ENCODE measurements at regions not wholly inside any gene's neighbourhood (a gene's known extent, or its start where the extent isn't known, plus 50 kb on each side); places are given as distances from the start of the nearest gene placed in this dataset.

DNA sequence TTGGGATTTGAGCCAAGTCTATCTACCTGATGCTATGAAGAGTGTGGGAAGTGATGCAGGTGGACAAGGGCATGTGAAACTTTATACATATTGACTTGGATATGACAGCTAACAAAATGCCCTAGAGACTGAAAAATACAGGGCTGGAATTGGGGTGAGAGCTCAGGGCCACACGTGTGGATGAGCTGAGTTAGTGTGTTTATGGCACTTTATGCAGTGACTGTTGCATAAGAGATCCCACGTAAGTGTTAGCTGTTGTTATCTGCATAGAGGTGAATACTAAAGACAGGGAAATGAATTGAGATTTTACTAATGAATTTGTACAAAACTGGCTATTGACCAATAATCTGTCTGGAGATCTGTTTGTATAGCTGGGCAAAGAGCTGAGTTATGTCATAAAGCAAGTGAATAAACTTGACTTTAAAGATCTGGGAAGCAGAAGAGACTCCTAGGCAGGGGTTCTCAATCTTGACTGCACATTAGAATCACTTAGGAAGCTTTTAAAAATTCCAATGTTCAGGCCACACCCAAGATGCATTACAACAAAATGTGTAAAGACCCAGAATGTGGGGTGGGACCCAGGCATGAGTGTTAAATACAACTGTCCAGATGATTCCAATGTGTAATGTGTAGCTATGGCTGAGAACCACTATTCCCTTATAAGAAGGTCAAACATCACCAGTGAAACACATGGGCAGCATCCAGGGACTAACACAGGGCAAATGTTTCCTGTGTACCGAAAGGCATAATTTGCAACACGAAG is 74.2 kb upstream of the STK17B start:
- no peaks in the 10 kb centered on the region for H4K20me1 ChIP-seq (replicated peaks; ENCODE audit: control insufficient read depth, insufficient read depth, low read length)
- H3K79me2 ChIP-seq (ENCODE audit: control insufficient read depth, insufficient read depth, low read length), result no peaks in the 10 kb centered on the region

More for the DNA sequence above, 74.2 kb upstream of the STK17B start:
- H3K4me1 ChIP-seq (replicated peaks in 1 of 2; ENCODE audit: control insufficient read depth in 2 of 2, insufficient read depth in 2 of 2, low read length in 2 of 2), result peaks cover 0 to 8% of the 10 kb centered on the region in 2 experiments; a peak in 2 of 5 replicates
- TF ChIP-seq U2AF1 (optimal IDR thresholded peaks at IDR 0.05; ENCODE audit: low read depth, low read length) (no peak), FIP1L1 (IDR thresholded peaks at IDR 0.05; ENCODE audit: low read depth, low read length, poor library complexity, severe bottlenecking) (no peak), POLR2AphosphoS5 (IDR thresholded peaks at IDR 0.05; ENCODE audit: control insufficient read depth, insufficient read depth, low read depth, low read length) (no peak), HLTF (IDR thresholded peaks at IDR 0.05) (no peak)
- TF ChIP-seq, protein P1, sequence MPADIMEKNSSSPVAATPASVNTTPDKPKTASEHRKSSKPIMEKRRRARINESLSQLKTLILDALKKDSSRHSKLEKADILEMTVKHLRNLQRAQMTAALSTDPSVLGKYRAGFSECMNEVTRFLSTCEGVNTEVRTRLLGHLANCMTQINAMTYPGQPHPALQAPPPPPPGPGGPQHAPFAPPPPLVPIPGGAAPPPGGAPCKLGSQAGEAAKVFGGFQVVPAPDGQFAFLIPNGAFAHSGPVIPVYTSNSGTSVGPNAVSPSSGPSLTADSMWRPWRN (IDR thresholded peaks at IDR 0.05; ENCODE audit: low read depth), result no peak
- TF ChIP-seq, protein P2, sequence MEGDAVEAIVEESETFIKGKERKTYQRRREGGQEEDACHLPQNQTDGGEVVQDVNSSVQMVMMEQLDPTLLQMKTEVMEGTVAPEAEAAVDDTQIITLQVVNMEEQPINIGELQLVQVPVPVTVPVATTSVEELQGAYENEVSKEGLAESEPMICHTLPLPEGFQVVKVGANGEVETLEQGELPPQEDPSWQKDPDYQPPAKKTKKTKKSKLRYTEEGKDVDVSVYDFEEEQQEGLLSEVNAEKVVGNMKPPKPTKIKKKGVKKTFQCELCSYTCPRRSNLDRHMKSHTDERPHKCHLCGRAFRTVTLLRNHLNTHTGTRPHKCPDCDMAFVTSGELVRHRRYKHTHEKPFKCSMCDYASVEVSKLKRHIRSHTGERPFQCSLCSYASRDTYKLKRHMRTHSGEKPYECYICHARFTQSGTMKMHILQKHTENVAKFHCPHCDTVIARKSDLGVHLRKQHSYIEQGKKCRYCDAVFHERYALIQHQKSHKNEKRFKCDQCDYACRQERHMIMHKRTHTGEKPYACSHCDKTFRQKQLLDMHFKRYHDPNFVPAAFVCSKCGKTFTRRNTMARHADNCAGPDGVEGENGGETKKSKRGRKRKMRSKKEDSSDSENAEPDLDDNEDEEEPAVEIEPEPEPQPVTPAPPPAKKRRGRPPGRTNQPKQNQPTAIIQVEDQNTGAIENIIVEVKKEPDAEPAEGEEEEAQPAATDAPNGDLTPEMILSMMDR (IDR thresholded peaks at IDR 0.05 in 2 of 3, conservative IDR thresholded peaks at IDR 0.05 in 1 of 3; ENCODE audit: insufficient read depth in 2 of 3, low read depth in 1 of 3, low read length in 3 of 3), result no peak
- TF ChIP-seq, protein P3, sequence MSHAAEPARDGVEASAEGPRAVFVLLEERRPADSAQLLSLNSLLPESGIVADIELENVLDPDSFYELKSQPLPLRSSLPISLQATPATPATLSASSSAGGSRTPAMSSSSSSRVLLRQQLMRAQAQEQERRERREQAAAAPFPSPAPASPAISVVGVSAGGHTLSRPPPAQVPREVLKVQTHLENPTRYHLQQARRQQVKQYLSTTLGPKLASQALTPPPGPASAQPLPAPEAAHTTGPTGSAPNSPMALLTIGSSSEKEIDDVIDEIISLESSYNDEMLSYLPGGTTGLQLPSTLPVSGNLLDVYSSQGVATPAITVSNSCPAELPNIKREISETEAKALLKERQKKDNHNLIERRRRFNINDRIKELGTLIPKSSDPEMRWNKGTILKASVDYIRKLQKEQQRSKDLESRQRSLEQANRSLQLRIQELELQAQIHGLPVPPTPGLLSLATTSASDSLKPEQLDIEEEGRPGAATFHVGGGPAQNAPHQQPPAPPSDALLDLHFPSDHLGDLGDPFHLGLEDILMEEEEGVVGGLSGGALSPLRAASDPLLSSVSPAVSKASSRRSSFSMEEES (CRISPR knock-in tag; IDR thresholded peaks at IDR 0.05), result no peak
- H3K36me3 ChIP-seq (ENCODE audit: control insufficient read depth, insufficient read depth, low read length), result no peaks in the 10 kb centered on the region
- POLR2A ChIA-PET, result interaction anchor here (1.7 kb wide), 1 partner anchor 13 kb away, joined by 5 read pairs; no protein-coding TSS in a partner anchor
- DNase-seq (ENCODE audit: extremely low read depth in 1 of 4, low spot score in 3 of 4) (no peak), ATAC-seq (no peak), FAIRE-seq (no peak)
- H3K4me2 ChIP-seq (ENCODE audit: insufficient read depth, low read length), result no peak overlapping the region
- no peak overlapping the region for H3K9ac ChIP-seq (ENCODE audit: insufficient read depth in 1 of 2, low read depth in 2 of 2, low read length in 2 of 2)
- intact Hi-C loops (cut with micrococcal nuclease) (no loop called here), in situ Hi-C loops (cut with MboI) (no loop called here)
- no peak overlapping the region for H3K4me3 ChIP-seq
- no peaks in the 10 kb centered on the region for H3K9me1 ChIP-seq (ENCODE audit: control insufficient read depth, insufficient read depth, low read length)
- H3K27me3 ChIP-seq (ENCODE audit: control insufficient read depth in 2 of 2, insufficient read depth in 2 of 2, low read length in 2 of 2), result no peaks in the 10 kb centered on the region
- H3K9me3 ChIP-seq (replicated peaks; ENCODE audit: control insufficient read depth, insufficient read depth, low read depth, low read length), result no peaks in the 10 kb centered on the region
- 0 out of 2 replicates have a peak overlapping the region, but pooled peaks have one; percentile 12 for H2AFZ ChIP-seq (ENCODE audit: low read depth, low read length)
- 20% methylated on average over 4 of the region's 4 CpGs for WGBS (ENCODE audit: insufficient coverage, low coverage, missing lambda C conversion rate)
- no peak overlapping the region for H3K27ac ChIP-seq (ENCODE audit: extremely low read depth, low read depth, low read length)
- CTCF ChIA-PET (ENCODE audit: low intra/inter-chr PET ratio), result no interaction called here
- no TSS peak for BruUV-seq (replicated peaks)
